Amniotic epithelial cell (primary cell): ENCODE measurements at regions not wholly inside any gene's neighbourhood (a gene's known extent, or its start where the extent isn't known, plus 50 kb on each side); places are given as distances from the start of the nearest gene placed in this dataset.

Source experiments
- DNase-seq: peaks from one replicate; pipeline ENCODE4 v3.0.0-alpha.2; 2010; ENCODE audit warnings: low read depth

DNA sequence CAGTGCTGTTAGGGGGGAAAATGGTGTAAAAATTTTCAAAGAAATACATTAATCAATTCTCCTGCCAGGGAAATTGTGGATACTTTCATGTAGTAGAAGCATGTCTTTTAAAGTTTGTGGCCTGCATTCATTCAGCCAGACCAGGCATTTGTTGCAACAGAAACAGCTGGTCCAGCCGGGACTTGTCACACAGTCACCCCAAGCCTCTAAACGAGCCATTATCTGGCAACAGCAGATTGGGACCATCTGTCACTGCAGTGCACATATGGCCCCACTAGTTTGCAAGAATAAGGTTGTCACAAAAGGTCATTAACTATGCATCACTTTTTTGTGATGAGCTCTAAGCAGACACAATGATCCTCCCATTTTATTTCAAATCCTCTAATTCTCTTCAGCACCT, 193.9 kb downstream of the PHLDA1 start:
- DNase-seq: no peak

DNA sequence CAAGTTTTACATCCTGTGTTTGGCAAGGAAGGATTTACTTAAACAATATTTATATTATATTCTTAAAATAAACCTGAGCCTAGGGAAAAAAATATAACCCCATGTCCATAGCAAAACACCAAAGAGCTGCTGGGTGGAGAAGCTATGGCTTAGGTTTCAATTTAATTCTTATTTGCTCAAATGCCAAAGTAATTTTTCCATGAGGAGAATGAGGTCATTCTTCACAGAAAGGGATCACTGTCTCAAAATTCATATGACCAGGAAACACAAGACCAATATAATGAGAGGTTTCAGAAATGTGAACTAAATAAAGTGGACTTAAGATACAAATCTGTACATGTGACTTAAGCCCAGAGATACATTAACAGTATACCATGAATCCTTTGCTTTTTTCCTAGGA, 195.0 kb downstream of the PHLDA1 start:
- no peak for DNase-seq

DNA sequence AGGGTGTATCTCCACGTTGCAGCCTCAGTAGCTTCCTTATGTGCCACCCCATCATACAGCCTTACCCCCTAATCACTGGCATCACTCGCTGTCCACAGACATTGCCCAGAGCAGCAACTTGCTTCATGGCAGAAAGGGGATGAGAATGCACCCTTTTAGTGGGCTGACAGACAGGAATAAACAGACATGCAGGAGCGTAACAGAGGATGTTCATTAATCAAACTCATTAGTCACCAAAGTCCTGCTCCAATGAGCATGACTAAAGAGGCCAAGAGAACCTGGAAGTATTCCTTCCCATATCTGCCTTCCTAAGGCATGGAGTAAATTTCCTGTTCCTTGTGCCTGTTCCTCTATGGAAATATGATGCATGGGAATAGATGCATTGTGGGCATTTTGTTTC, 197.0 kb downstream of the PHLDA1 start:
- DNase-seq: peak; percentile 71

DNA sequence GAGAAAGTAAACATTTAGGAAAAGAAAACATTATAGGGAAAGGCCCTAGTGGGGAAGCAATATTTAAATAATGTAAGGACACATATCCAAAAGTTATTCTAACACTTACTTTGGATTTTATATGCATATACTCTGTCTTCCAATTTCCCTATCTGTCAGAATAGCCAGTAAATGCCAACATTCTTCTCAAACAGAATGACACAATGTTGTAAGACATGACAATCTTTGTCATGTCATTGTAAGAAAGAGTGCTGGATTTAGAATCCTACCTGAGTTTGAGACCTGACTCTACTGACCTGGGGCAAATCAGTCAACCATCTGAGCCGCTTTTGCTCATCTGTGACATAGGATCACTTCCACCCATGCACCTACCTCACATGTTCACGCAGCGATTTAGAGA, 198.3 kb downstream of the PHLDA1 start:
- no peak for DNase-seq

DNA sequence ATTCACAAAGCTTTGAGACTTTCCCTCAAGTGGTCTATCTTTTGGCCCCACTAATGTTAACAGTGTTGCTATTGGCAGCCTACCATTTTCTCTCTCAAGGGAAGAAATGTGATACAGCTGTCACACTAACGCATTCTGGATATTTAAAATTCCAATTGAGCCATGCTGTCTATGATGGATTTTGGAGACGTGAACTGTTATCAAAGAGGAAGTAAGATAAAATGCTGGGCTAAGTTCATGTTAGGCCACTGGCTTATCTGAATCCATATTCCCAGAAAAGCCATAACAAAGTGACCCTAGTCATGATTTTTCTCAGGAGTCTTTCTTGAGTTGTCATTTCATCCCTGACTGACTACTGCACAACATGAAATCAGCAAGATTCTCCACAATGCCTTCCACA, 200.2 kb downstream of the PHLDA1 start:
- peak; percentile 51 for DNase-seq

DNA sequence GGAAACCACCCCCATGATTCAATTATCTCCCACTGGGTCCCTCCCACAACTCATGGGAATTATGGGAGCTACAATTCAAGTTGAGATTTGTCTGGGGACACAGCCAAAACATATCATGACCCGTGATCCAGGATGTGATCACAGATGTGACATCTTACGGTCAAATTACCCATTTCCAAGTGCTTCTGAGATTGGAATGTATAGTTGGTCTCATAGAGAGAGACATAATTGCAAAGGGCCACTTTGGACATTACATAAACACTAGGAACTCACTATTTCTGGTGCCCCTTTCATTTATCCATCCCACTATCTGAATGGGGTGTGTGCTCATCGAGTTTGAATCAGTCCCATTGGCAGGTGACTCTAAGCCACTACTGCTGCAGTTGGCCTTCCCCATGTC, 204.5 kb downstream of the PHLDA1 start:
- no peak for DNase-seq

DNA sequence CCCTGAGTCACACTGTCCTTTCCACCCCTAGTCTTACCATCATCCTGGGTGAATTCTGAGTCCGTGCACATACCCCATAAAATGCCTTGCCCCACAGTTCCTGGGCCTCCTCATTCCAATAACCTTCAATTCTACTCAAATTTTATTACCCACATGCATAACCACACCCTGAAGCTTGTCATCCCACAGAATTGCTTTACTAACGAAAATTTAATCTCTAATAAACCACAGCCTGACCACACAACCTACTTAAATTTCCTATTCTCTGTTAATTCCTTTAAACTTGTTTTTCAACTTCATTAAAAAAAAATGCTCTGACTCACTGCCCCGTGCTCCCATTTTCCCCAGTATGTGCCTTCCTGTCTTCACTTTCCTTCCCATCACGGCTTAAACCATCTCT, 205.9 kb downstream of the PHLDA1 start:
- DNase-seq: peak; percentile 90

DNA sequence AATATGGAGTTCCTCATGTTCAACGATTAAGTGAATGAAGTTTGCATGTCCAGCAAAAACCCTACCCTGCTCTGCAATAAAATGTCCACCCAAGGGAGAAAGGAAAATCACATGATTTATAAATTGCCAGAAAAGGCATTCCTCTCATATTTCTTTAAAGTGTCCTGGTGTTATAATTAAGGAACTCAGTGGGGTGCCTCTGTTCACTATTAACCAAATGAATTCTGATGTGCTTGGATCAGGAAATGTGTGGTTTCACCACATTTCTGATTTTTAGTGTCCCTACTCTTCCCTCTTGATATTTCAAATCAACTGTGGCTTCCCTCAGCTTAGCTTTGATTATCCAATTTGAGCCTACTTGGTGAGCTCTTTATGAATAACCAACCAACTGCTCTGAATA, 208.1 kb downstream of the PHLDA1 start:
- DNase-seq: no peak

DNA sequence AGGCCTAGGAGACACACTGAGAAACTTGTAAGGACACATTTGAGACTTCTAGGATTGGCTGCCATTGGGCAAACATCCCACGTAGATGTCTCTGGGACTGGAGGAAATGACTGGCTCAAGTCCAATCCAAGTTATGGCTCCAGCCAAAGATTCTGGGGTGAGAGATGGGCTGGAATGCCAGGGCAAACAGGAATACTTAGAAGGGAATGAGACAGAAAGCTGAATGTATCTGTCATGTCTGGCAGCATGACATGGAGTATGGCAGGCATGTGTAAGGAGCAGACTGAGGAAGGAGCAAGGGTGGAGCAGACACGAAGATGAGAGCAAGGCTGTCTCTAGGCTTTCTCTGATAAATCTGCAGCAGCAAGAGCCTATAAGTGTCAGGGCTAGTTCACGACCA, 209.2 kb downstream of the PHLDA1 start:
- DNase-seq: no peak

DNA sequence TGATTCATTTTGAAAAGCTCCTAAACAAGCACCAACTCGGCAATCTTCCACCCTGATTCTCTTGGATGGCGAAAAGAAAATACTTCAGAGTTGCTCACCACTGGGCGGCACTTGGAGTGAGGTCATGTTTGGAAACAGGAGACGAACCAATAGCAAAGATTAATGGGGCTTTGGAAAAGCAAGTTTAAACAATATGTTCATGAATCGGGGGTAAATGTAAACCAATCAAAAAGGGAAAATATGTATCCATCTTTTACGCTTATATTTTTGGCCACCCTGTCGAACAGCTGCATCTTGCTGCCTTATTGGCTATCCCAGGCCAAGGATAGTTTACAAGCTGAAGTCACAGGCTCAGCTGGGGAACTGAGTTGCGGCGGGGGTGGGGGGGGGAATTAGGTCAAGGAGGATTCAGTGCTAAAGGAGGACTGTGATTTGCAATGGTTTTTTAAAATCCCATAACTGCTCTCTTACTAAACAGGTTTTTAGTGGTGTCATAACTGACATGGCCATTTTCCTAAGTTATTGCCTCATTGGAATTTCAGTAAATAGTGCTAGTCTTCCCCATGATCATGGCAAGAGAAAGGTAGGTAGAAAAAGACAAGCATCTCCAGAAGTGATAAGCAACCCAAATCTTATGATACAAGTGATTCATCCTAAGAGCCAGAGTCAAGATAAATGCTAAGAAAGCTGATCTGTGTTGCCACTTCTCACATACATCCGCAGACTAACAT, 210.6 kb downstream of the PHLDA1 start:
- DNase-seq: peak; percentile 47

DNA sequence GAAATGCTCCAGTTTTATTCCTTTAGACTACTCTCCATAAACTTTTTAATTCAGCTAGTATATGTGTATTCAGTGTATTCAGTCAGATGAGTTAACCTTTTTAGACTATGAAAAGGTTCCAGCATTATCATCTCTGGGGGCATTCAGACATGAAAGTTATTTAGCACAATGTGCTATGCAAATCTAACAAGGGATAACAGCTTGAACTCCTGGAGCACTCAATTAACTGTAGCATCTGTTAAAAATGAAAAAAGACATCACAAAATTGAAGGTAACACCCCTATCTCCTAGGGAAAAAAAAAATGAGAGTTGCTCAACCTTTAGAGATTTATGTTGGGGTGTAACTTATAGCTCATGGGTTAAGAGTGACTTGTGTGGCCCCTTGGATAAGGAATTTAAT, 211.5 kb downstream of the PHLDA1 start:
- DNase-seq: no peak

DNA sequence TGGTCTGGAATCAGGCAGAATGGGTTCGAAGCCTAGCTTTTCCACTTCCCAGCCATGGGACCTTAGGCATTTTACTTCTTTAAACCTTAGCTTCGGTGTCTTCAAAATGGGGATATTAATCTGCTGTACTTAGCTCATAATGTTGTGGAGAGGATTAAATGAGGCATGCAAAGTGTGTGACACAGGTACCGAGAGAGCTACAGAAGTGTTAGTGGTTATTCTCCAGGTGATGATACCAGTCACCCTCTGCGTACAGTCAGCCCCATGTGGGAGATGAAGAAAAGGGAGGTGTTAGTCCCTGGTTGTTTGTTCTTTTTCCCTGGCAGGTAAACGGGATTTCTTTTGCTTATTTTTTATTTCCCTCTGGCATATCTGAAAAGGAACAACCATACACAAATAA, 212.1 kb downstream of the PHLDA1 start:
- DNase-seq: no peak

DNA sequence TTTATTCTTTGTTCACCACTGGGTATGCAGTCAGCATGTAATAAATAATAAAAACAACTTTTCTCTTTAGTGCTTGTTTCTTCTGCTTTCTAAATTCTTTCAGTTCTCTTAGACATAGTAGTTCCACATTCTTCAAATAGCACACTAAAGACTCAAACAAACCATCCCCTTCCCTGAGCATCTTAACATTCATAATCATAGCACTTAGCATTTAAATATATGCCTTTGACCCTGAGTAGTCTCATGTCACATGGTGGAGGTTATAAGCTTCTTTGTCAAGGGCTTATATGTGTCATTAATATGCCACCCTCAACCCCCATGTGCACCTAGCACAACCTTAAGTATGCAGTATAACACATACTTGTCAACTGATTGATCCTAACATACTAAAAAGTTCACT, 212.7 kb downstream of the PHLDA1 start:
- DNase-seq: no peak

DNA sequence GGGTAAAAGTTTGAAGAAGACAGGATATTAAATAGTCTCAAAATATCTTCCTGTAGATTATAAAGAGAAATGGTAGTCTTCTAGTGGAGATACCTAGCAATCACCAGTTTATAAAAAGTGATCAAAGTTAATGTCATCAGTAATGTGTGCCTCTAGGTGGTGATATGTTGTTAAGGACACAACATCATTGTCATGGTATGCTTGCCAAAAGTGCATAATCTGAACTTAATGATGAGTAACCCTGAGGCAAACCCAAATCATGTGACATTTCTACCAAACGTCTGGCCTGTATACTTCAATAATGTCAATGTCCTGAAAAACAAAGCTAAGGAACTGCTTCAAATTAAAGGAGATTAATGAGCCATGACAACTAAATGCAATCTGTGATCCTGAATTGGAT, 214.7 kb downstream of the PHLDA1 start:
- peak; percentile 21 for DNase-seq

DNA sequence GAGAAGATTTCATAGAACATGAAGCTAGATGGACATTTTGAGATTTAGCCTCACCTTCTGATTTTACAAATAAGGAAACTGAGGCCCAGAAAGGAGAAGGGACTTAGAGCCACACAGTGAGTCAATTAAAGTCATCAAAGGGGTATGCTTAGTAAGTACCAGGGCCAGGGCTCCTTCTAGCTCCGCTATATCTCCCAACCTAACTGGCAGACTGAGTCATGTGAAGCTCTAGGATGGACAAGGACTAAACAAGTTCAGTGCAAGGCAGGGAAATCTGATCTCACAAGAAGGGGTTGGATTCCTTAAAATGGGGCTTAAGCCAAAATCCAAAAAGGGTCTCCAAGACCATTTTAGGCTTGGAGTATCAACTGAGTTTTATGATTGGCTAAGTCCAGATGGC, 215.8 kb downstream of the PHLDA1 start:
- DNase-seq: peak; percentile 34

DNA sequence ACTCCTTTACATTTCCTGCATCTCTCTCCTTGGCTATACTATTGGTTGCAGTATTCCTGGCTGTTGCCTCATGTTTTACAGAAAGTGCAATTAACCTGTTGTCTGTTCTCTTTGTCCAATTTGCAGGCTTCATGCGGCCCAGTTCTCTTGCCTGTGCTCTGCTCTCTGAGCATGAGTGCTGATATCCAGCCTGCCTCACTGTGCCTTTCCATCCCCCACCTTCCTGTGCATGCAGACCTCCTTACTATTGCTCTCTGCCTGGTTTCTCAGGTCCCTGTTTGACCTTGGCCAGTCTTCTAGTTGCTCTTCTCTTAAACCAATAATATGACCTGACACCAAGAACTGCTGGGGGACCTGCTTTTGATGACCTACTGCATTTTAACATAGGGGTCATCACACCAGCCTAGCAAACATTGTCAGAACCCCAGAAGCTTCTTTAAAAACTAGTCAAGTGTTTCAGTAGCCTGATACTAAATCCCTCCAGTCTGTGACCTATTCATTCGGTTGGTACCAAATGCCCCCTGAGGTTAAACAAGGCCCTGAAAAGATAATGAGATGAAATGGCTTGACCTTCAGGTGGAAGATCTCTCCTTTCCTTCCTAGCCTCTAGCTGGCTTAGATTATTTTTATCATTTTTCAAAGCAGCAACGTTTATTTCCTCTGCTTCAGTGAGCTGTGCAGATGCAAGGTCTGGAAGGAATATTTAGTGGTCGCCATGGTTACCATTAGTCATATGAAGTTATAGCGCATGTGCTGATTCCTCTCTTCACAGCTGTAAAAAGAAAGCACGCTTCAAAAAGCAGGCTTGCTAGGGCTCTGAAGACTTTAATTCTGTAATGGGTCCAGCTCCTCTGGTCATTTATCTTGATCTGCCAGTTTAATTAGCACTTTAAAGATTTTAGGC, 216.5 kb downstream of the PHLDA1 start:
- DNase-seq: peak; percentile 95

DNA sequence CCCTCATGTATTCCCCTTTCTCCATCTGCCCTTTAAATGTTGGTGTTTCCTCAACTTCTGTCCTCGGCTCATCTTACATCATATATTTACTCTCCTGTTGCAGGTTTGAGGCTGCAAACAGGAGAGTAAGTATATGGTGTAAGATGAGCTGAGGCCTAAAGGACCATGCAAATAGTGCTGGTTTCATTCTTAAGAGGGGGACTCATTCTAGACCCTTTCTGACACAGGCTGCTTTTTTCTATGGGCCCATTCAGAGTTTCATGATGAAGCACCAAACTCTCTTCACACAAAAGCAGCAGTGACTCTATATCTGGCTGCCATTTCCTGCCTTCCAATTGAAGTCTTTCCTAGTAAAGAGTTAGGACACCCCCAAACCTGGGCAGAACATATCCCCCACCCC, 218.5 kb downstream of the PHLDA1 start:
- DNase-seq: no peak

DNA sequence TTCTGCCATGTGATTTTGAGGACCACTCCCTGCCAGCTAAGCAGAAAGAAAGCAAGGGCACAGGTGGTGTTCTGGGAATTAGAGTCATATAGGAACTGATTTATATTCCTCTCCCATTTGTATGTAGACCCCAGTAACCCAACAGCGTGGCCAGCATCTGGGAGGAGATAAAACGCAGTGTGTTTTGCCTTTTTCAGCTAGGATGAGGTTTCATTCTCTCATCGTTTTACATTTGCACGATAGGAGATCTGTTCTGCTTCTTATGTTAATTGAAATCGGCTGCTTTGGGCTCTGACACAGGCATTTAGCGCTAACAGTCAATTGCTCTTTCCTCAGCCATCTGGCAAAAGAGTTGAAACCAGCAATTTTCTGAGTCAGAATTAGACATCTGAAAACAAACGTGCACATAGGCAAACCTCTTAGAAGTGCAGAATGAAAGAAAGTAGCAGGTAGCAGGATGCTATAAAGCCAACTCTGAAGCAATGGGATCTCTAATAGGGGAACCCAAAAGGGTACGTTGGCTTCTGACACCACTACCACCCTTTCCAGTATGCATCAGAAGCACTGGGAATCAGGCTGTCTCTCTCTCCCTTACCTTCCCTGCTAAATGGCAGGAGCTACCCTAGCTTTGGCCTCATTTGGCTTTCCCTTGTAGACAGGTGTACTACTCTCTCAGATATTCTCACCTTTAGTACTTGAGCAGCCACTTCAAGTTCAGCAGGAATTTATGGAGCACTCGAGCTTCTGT, 219.1 kb downstream of the PHLDA1 start:
- no peak for DNase-seq

DNA sequence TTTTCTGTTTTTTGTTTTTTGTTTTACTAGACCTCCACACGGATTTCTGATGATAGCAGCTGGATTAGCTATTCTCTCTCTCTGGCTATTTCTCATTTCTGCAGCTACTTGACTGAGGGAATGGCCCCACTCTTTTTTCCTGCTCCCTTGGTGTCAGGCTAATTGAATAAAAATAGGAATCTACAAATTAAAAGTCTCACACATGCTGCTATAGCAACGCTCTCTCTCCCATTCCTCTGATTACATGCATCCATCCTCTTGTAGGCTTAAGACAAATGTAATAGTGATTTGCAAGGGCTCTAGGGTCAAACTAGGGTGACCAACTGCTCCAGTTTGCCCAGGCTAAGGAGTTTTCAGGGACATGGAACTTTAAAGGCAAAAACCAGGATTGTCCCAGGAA, 221.8 kb downstream of the PHLDA1 start:
- DNase-seq: no peak

DNA sequence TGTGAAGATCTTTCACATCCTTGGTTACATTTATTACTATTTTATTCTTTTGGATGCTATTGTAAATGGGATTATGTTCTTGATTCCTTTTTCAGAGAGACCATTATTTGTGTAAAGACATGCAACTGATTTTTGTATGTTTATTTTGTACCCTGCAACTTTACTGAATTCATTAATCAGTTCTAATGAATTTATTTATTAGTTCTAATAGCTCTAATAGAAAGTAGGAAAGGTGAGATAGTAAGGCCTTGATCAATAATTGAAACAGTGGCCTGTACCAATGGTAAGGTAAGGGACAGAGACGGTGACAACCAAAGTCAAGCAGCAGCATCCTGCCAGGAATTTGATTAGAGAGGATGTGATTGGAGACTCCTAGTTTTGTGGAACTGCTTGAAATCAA, 224.1 kb downstream of the PHLDA1 start:
- no peak for DNase-seq

DNA sequence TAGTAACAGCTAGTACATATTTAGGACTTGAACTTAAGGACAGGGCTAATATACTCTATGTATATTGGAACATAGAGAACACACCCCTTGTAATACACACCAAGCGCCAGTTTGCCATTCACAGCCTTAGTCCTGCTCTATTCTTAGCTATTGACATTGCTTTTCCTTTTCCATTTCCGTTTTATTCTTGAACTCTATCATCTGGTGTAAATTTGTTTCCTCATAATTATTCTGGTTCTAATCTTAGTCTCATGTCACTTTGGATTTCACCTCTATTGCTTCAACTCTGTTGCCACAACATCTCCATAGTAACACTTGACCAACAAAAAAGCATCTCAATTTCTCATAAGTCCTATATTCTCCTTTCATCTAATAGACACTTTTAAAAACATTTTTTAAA, 225.7 kb downstream of the PHLDA1 start:
- DNase-seq: no peak

DNA sequence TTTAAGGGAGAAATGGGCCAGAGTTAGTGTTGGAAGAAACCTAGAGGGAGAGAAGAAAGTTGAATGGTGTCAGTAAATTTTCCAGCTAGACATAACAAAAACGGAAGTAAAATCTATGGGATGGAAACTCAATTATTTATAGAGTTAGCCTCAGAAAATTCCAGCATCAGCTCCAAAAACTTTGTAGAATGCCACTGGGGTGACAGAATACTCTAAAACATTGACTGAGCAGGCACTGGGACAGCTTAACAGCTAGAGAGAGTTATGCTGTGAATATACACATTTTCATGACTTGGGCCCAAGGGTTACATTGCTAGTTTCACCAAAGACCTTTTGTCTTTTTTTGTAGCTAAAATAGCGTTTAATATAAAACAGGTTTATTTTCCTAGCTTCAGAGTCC, 226.3 kb downstream of the PHLDA1 start:
- no peak for DNase-seq
